ENCODE measurements at regions not wholly inside any gene's neighbourhood (a gene's known extent, or its start where the extent isn't known, plus 50 kb on each side); places are given as distances from the start of the nearest gene placed in this dataset.

- Histone ChIP-seq H3K9me3 (no peaks in the 10 kb centered on the region), H3K27me3 (no peaks in the 10 kb centered on the region), H3K4me3 (ENCODE audit: low read depth, low read length) (no peak overlapping the region), H3K36me3 (no peaks in the 10 kb centered on the region), H3K4me1 (peaks cover 6% of the 10 kb centered on the region)
- TF ChIP-seq, protein P1, sequence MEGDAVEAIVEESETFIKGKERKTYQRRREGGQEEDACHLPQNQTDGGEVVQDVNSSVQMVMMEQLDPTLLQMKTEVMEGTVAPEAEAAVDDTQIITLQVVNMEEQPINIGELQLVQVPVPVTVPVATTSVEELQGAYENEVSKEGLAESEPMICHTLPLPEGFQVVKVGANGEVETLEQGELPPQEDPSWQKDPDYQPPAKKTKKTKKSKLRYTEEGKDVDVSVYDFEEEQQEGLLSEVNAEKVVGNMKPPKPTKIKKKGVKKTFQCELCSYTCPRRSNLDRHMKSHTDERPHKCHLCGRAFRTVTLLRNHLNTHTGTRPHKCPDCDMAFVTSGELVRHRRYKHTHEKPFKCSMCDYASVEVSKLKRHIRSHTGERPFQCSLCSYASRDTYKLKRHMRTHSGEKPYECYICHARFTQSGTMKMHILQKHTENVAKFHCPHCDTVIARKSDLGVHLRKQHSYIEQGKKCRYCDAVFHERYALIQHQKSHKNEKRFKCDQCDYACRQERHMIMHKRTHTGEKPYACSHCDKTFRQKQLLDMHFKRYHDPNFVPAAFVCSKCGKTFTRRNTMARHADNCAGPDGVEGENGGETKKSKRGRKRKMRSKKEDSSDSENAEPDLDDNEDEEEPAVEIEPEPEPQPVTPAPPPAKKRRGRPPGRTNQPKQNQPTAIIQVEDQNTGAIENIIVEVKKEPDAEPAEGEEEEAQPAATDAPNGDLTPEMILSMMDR (IDR thresholded peaks at IDR 0.05; ENCODE audit: low read depth, low read length), result no peak
- DNase-seq, result no peak
These were observed 200.9 kb upstream of the ZNF32 start for GRCh38 chr10:43849551-43849950.

DNA sequence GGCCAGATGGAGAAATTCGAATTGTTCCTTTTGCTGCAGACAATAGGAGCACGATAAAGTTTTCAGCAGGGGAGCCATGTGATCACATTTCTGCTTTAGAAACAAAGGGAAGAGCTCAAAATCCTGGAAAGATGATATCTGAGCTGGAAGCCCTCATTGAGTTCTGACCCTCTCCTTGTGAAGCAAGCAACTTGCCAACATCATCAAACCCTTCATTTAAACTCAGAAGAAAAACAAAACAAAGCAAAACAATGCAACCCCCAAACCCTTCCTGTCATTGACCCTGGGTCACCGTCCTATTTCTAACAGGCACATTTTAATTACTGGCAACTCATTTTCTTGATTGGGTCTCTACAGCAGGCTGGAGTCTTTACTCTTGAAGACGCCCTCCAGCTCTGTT, 198.3 kb upstream of the ZNF32 start:
- H3K36me3 ChIP-seq, result no peaks in the 10 kb centered on the region
- H3K27me3 ChIP-seq, result no peaks in the 10 kb centered on the region
- H3K4me1 ChIP-seq, result peaks cover 14% of the 10 kb centered on the region
- TF ChIP-seq, protein P1 (IDR thresholded peaks at IDR 0.05; ENCODE audit: low read depth, low read length), result no peak
- H3K4me3 ChIP-seq (ENCODE audit: low read depth, low read length), result no peak overlapping the region
- H3K9me3 ChIP-seq, result no peaks in the 10 kb centered on the region
- DNase-seq, result no peak

GRCh38 chr10:43846187-43846680, 197.6 kb upstream of the ZNF32 start:
- H3K4me3 ChIP-seq (ENCODE audit: low read depth, low read length), result no peak overlapping the region
- no peaks in the 10 kb centered on the region for H3K27me3 ChIP-seq
- peaks cover 14% of the 10 kb centered on the region for H3K4me1 ChIP-seq
- TF ChIP-seq, protein P1 (IDR thresholded peaks at IDR 0.05; ENCODE audit: low read depth, low read length), result no peak
- H3K36me3 ChIP-seq, result no peaks in the 10 kb centered on the region
- H3K9me3 ChIP-seq, result no peaks in the 10 kb centered on the region
- no peak for DNase-seq

DNA sequence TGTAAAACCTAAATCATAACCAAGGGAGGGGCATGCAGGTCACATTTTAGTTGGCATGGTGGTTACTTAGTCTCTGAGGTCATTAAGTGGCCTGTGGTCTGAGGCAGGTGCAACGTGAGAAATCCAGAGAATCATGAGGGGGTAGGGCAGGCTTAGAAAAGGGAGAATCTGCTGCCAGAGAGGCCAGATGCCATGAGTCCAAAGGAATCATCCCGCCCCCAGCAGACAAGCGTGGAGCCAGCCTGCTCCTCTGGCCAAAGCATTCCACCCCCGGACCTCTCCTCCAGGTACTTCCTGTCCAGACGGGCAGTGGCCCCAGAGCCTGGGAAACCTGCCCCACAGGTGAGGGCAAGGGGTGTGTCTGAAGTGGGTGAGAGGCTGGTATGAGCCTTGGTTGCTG, 196.4 kb upstream of the ZNF32 start:
- H3K4me3 ChIP-seq (ENCODE audit: low read depth, low read length), result no peak overlapping the region
- H3K9me3 ChIP-seq, result no peaks in the 10 kb centered on the region
- no peaks in the 10 kb centered on the region for H3K27me3 ChIP-seq
- TF ChIP-seq, protein P1 (IDR thresholded peaks at IDR 0.05; ENCODE audit: low read depth, low read length), result no peak
- H3K36me3 ChIP-seq, result no peaks in the 10 kb centered on the region
- DNase-seq, result no peak
- H3K4me1 ChIP-seq, result peaks cover 14% of the 10 kb centered on the region

GRCh38 chr10:43844221-43844620, 195.5 kb upstream of the ZNF32 start:
- Histone ChIP-seq H3K4me3 (ENCODE audit: low read depth, low read length) (no peak overlapping the region), H3K4me1 (peaks cover 14% of the 10 kb centered on the region), H3K27me3 (no peaks in the 10 kb centered on the region), H3K36me3 (no peaks in the 10 kb centered on the region), H3K9me3 (no peaks in the 10 kb centered on the region)
- DNase-seq, result no peak
- TF ChIP-seq, protein P1 (IDR thresholded peaks at IDR 0.05; ENCODE audit: low read depth, low read length), result no peak

DNA sequence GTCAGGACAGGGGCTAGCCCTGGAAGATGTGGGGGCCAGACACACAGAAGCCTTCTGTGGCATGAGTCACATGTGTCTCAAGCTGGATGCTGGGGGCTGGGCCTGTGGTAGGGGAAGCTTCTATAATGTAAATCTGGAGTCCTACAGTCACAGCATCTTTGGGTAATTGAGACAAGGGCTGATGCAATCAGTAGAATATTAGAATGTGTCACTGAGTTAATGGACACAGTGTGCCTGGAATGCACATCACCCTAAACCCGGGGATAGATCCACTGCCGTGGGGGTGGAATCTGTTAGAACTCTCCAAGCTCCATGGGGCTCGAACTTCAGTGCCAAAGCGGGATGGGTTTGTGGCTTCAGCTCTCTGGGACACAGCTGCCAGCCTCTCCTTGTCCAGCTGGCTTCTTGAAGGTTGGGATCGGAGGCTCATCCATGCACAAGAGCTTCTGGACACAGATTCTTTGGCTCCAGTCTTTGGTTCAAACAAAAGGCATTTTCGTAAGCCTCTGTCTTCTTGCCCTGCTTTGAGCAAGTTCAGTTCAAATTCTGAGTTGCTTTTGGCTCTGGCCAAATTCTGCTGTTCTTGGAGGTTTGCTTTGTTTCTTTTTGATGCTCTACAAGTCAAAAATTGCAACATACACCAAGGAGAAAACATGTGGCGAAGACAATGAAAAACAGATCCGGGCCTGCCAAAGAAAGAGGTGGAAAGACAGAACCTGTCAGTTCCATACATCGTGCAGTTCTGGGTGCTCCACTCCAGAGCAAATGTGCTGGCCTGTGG, 194.8 kb upstream of the ZNF32 start:
- TF ChIP-seq, protein P1 (IDR thresholded peaks at IDR 0.05; ENCODE audit: low read depth, low read length), result no peak
- peaks cover 14% of the 10 kb centered on the region for H3K4me1 ChIP-seq
- peak; percentile 47 for DNase-seq
- H3K27me3 ChIP-seq, result no peaks in the 10 kb centered on the region
- no peak overlapping the region for H3K4me3 ChIP-seq (ENCODE audit: low read depth, low read length)
- no peaks in the 10 kb centered on the region for H3K9me3 ChIP-seq
- no peaks in the 10 kb centered on the region for H3K36me3 ChIP-seq
